HUDEP-2 (cell line): ENCODE measurements at regions not wholly inside any gene's neighbourhood (a gene's known extent, or its start where the extent isn't known, plus 50 kb on each side); places are given as distances from the start of the nearest gene placed in this dataset.

ENCODE experiments used
- DNase-seq, 76 experiments: peaks; one replicate each; lab custom pipeline; 2025; ENCODE audit not compliant: unreplicated experiment in 76 of 76; lab: John Stamatoyannopoulos, UW

DNA sequence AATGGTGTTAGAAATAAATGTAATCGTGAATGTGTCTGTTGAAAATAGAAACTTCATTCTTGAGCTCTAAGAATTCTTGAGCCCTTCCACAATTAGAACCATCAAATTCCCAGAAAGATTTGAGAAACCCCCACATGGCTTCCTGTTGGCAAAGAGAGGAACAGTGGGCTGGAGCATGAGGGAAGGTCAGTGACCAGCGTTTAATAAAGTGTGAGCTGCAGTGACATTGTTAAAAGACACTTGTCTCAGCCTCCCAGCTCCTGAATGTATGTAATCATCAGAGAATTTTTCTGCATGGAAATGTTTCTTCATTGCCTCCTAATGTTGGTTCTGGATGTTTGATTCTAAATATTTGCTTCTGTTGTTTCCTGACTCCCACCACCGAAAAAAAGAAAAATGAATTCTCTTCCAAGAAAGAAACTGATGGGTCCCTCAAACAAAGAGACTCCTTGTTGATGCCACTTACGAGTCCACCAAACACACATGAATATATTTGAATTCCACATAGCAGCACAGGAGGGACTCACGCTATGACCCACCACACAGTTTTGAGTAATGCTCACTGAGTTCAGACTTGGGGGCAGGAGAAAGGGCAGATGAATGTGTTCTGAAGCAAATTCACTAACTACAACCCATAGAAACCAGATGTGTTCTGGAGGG lies 225.1 kb upstream of the KLHL29 start:
- no peak for DNase-seq

DNA sequence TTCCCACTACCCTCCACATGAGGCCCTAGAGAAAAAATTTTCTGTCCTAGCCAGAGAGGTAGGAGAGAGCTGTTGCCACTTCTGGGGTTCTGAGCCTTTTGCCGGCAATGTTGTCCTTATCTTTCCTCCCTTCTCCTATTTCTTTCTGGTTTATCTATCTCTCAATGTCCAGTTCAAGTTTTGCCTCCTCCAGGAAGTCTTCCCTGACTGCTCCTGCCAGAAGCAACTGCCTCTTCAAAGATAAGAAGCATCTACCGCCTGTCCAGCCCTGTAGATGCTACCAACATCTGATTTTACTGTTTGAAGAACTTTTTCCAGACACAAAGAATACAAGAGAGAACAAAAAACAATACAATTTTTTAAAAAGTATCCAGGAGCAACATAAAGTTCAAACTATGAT lies 220.8 kb upstream of the KLHL29 start:
- DNase-seq: no peak

DNA sequence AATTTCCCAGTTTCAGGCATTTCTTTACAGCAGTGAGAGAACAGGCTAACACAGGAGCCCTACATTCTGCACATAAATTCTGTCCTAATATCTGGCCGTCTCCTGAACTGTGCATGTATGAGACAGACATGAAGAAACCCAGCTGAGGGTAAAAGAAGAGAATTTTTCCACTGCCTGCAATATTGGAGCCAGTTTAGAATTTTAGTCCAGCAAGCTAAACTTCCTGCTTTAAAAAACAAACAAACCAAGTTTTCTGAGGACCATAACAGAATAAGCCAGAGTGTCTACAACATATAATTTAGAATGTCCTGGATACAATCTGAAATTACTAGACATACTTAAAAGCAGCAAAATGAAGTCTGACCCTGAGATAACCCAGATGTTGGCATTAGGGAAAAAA lies 215.1 kb upstream of the KLHL29 start:
- DNase-seq: no peak

DNA sequence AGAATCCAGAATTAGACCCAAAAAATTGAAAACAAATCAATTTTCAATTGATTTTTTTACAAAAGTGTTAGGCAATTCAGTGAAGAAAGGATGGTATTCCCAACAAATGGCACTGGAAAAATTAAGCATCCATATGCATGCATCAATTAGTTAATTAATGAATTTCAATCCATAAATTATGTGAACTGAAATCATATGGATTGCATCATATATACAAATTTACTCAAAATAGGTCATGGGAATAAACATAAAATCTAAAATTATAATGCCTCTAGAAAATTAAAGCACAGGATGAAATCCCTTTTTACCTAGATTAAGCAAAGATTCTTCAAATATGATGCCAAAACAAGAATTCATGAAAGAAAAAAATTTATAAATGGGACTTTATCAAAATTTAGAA lies 213.9 kb upstream of the KLHL29 start:
- no peak for DNase-seq

DNA sequence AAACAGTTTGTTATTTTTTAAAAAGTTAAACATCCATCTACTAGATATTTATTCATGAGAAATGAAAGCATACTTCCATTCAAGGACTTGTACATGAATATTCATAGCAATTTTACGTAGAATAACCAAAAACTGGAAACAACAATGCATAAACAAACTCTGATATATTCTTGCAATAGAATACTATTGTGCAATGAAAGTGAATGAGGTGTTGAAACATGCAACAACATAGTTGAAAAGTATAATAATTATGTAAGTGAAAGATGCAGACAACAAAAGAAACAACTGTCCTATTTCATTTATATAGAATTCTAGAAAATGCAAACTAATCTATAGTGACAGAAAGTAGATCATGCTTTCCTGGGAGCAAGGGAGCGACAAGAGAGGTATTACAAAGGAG lies 206.6 kb upstream of the KLHL29 start:
- no peak for DNase-seq

DNA sequence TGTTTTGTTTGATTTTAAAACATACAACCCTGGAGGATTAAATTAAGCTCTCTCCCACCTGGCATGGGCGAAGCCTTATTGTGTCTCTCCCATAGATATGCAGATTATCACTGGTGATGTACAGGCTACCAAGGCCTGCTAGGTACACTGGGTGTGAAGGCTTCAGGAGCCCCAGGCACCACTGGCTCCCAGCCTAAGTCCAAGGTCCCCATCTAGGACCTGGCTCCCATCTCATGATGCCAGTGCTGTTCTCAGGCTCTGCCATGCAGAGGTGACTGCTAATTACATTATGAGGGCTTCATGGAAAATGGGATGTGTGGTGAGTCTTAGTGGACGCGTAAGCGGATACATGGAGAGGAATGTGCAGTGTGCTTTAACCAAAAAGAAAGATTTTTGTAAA lies 201.2 kb upstream of the KLHL29 start:
- no peak for DNase-seq

DNA sequence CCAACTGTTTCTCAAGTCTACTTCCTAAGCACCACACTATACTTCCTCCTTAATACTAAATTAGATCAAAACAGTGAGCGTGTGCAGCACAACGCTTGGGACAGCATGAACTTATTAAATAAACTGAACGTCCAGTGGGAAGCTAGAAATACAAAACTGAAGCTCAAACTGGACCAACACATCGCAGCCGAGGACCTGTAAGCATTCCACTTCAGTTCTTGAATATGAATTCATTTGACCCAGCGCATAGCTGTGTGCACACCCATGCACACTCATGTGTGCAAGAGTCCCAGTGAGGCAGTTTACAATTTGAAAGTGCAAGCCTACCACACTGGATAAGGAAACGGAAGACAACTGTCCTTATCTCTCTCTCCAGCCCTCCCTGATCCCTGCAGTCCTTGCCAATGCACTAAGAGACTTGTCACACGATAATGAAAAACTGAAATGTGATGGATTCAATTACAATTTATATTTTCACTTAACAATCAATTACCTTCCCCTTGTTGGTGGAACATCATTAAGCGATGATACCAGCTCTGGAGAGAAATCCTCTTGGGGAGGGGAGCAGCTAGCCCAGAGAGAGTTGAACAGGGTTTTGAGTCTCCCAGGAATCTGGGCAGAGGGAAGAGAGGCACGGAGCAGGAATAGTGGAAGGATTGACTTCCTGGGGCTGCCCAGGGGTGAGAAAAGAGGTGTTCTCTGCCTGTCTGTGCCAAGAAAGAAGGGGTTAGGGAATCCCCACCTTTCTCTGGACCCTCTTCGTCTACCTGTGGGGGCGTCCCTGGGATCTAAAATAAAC lies 186.5 kb upstream of the KLHL29 start:
- no peak for DNase-seq

DNA sequence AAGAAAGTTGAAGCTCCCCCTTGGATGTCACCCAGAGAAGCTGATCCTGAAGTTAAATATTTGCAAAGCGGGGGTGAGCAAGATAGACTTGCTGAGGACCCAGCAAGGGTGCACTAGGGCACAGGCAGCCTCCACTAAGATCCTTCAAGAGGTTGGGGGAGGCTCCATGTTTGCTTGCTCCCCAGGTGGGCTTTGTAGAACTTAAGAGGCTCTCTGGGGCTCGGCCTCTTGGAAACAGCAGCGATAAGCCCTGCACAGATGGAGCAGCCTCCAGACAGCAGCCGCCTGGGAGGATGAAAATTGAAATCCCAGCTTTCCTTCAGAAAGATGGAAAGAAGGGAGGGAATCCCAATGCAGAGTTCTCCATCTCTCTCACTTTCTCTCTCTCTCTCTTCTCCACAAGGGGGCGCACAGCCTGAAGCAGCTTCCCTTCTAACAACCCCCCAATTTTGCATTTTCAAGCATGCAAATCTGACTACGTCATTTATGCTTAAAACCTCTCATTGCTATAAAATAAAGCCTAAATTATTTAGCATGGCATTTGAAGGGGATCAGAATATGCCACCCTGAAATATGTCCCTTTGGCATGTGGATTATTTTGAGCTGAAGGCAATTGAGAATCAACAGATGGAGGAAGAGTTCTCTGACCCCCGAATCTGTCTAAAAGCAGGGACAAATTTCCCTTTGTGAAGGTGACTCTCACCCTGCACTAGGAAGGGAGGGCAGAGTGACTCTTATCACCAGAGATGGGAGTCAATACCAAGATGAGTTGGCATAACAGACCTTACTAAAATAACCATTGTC lies 185.7 kb upstream of the KLHL29 start:
- peak in 7 of 76 experiments; percentile 0 to 25 (median 15) for DNase-seq

DNA sequence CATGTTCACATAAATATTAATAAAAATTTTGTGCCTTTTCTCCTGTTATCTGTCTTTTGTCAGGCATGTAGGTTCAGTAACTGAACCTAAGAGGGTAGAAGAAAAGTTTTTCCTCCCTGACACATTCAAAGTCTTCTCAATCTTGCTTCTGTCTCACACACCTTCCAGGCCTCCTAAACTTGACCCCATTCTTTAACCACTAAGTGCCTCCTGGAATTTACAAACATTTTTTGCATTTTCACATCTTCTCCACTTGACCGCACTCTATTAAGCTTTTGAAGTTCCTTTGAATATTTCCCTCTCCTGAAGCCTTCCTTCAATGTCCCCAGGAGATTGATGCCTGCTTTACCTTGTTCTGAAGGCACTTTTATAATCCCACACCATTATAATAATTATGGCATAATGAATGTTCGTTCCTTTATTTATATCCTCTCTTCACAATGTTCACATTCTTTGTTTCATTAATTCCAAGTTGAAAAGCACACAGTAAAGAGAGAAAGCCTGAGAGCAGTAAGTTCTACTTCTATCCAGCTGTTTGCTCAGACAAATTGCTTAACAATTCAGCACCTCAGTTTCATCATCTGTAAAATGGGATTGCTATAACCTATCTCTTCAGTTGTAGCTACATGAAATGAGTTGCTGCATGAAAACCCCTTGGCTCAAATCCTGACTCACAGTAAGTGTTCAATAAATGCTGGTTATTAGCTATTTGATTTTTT lies 184.8 kb upstream of the KLHL29 start:
- DNase-seq: no peak

DNA sequence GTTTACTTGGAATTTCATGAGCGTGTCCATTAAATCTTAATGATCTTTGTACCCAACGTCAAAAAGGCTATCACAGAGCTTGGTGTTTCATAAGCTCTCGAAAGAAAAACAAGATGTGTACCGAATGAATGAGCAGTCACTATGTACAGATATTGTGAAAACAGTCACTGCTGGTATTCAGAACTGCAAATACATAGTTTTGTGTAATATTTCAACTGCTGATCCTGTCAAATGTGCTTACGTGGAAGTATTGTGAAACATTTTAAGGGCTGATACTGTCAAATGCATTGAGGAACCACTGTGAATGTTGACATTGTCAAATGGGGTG lies 184.2 kb upstream of the KLHL29 start:
- DNase-seq: no peak

DNA sequence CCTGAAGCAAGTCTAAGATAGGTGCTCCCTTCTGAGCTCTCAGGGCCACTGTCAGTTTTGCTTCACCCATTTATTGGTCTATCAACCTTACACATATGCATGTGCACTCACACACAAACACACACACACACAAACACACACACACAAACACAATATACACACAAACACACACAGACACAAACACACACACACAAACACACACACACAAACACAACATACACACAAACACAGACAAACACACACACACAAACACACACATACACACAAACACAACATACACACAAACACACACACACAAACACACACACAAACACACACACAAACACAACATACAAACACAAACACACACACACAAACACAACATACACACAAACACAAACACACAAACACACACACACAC lies 181.6 kb upstream of the KLHL29 start:
- DNase-seq: no peak

DNA sequence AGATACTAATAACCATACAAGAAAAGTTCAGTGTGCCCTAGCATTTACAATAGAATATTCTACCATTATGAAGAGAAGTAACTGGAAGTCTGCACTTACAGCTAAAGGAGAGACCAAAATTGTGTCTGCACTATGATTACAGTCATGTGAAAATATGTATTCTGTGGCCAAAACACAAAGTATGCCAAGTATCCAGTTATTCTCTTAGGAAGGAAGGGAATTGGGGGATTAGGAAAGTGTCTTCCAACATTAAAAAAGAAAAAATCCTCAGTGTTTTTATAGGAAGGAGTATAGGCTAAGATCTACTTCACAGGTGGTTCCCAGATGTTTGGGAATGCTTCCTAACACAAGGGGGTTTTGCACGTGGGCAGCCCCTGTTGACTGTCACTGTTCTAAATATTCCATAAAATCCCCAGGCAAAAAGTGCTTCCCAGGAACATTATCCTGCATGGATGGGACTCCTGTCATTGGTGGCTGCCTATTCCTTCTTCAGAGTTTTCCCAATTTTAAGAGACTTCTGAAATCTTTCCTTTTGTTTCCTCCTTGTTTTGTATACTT lies 180.2 kb upstream of the KLHL29 start:
- no peak for DNase-seq

DNA sequence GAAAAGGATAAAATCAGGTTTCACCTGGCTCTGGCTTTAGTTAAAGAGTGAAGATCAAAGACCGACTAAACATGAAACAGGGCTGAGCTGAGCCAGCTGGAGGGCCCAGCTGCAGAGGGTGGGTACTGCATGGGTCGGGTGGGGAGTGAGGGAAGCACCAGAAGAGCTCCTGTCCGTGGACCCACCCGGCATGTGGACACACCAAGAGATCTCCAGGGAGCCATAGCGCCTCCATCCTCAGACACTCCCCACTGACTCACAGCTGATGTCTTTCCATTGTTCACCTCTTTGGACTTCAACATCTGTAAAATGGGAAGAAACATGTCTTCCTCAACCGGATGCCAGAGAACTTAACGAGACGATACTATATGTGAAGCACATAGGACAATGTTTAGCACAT lies 178.3 kb upstream of the KLHL29 start:
- no peak for DNase-seq

DNA sequence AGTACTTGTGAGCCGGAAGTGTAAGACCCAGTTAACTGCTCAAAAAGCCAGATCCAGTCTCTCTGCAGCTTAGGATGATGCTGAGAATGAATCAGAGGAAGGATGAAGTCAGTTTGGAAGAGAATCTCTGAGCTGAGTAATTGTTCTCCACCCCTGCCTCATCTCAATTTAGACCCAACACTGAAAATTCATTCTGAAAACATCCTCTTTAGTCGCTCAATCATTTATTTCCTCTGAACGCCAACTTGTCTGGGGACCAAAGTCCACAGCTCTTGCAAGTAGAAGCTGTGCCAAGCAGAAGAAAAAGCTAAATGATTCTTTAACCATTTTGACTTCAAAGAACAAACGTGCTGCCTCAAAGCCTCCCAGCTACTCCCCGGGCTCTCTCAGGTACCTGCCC lies 177.1 kb upstream of the KLHL29 start:
- DNase-seq: no peak

DNA sequence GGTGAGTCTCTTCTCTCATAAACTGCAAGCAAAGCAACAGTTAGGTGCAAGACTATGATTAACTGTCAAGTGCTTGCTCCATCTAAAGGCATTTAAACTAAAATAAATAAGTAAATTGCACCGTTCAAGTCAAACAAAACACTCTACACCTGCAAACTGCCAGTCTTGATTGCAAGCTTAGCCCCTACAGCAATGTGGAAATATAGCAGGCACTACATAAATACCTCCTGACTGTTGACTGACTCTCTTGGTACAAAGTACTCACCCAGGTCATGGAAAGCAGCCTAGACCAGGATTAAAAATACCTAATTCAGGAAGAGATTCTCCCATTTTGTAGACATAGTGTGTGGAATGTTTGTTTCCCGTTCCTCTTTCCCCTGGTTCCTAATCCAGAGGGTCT lies 176.6 kb upstream of the KLHL29 start:
- no peak for DNase-seq

DNA sequence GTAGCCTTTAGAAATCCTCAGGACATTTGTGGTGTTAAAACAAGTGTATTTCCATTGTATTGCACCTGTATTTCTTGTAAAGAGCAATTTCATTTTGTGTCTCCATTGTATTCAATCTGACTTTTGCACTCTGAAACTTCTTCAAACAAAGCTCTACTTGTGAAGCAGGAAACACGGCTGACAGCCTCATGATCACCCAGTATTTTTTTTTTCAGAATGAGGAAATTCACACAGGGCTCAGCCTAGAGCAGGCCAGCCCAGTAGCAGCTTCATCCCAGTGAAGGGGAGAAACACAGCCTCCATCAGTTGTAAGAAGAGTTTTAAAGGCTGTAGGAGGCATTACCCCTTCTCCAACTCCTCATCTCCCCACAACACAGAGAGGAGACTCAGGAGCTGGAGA lies 175.9 kb upstream of the KLHL29 start:
- DNase-seq: no peak

DNA sequence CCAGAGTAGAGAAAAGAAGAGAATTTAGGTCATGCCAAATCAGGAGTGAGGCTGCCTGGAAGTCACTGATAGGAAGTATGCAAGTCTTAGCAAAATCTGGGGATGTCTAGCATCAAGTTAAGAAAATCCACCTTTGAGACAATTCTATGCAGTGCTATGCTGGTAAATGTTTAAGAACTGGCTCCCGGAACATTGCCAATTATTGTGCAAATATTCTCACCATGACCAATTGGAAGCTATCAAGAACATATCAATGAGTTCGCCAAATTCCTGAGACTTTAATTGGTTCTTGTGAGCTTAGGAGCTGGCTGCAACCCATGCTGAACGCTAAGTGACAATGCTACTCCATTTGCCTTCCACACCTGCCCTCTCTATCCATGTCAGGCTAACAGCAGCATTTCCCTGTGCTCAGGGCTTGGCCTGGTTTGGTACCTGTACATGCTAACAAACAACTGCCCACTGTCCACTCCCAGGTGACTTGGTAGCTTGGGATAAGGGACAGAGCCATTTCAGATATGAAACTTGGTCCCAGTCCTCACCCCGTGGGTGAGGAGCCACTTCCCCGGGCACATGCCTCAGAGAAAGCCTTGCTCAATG lies 172.9 kb upstream of the KLHL29 start:
- no peak for DNase-seq

DNA sequence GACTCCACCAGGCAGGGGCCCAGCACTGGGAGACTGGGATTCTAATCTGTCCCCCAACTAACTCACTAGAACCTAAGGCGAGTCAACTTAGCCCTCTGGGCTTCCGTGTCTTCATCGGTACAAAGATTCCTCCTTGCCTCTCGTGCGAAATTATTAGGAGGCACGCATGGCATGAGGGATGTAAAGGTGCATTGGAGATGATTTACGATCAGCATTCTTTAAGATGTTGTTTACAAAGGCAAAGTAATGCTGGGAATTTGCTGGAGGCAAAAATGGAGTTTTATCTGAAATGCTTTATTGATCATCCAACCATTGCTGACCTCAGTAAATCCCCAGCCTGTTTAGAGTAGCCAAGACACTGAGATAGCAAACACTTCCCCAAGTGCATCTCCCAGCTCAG lies 171.8 kb upstream of the KLHL29 start:
- DNase-seq: no peak

DNA sequence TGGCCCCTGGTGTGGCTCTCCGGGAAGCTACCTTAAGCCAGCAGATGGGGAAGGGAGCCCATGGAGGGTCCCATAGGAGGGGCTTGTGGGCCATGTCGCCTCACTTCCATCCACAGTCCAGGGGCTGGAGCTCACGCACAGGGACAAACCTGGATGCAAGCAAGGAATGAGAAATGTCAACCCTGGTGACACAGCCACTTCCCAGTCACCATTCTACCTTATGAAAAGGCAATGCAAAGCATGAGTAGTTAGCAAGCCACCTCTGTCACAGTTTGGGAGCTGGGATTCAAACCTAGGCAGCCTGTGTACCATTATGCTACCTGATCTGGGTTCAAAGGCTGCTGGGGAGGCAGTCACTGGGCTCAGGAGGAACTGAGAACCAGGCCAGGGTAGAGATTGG lies 170.0 kb upstream of the KLHL29 start:
- DNase-seq: no peak

DNA sequence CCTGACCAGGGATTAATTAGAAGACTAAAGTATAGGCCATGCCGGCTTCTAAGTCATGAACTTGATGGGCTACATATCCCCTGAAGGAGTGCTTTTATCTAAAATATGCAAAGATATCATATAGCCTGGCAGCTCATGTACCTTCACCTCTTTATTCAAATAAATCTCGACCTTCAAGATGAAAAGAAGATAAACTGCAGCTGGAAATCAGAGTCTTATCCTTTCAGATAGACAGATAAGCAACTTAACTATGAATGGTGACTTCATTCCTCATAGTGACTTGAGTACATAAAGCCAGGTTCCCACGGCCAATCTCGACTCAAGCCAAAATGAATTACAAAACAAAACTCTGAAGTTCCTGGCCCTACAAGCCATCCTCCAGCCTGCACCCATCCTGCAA lies 165.3 kb upstream of the KLHL29 start:
- DNase-seq: no peak
